Activated T-helper 2 cell treated with anti-CD3 and anti-CD28 coated beads, Interferon-gamma antibody, Interleukin-2, Interleukin-4, amounts not matched to agents 10 μg/mL and 5 μg/mL and 100 μg/mL, durations not matched to agents 14 hours and 24 hours and 36 hours (primary cell): ENCODE measurements at regions not wholly inside any gene's neighbourhood (a gene's known extent, or its start where the extent isn't known, plus 50 kb on each side); places are given as distances from the start of the nearest gene placed in this dataset.
"Not testable (repeated sequence)": the region's sequence is repeated elsewhere in the genome, so short reads cannot be mapped to it uniquely, and the experiment has no call there.

ENCODE experiments used
- DNase-seq: peaks from one replicate; pipeline ENCODE4 v3.0.0; 2021; ENCODE audit warnings: low spot score
- H3K27ac Mint-ChIP-seq: one replicate; pipeline ENCODE4 v1.8.0; 2021; ENCODE audit warnings: mixed read lengths
- H3K27me3 Mint-ChIP-seq: one replicate; pipeline ENCODE4 v1.8.0; 2021; ENCODE audit warnings: low read depth, mixed read lengths
- H3K36me3 Mint-ChIP-seq: one replicate; pipeline ENCODE4 v1.8.0; 2021; ENCODE audit warnings: low read depth, mixed read lengths
- H3K4me1 Mint-ChIP-seq: one replicate; pipeline ENCODE4 v1.8.0; 2021; ENCODE audit warnings: low read depth, mixed read lengths
- H3K4me3 Mint-ChIP-seq: one replicate; pipeline ENCODE4 v1.8.0; 2021; ENCODE audit warnings: low read depth, mild to moderate bottlenecking, moderate library complexity, mixed read lengths
- H3K9me3 Mint-ChIP-seq: one replicate; pipeline ENCODE4 v1.8.0; 2021; ENCODE audit warnings: mixed read lengths
- intact Hi-C: fragments of 100-400 bp; cut with micrococcal nuclease; formaldehyde crosslinking; loops from one replicate; pipeline ENCODE4 v1.15.1; 2023

- no peaks in the 10 kb centered on the region for H3K27me3 Mint-ChIP-seq
- intact Hi-C loops, result no loop called here
- no peaks in the 10 kb centered on the region for H3K36me3 Mint-ChIP-seq
- no peaks in the 10 kb centered on the region for H3K4me1 Mint-ChIP-seq
- H3K27ac Mint-ChIP-seq, result no peak overlapping the region
- no peaks in the 10 kb centered on the region for H3K9me3 Mint-ChIP-seq
- no peak for DNase-seq
- H3K4me3 Mint-ChIP-seq, result no peak overlapping the region
These were observed 141.6 kb upstream of the ARHGEF26 start for GRCh38 chr3:153979418-153980251.

- H3K36me3 Mint-ChIP-seq, result no peaks in the 10 kb centered on the region
These were observed 141.0 kb upstream of the ARHGEF26 start for GRCh38 chr3:153980252-153980590.

GRCh38 chr3:153997364-153997763 is 123.8 kb upstream of the ARHGEF26 start:
- H3K4me1 Mint-ChIP-seq, intact Hi-C loops: not testable (repeated sequence)

More at GRCh38 chr3:153980252-153980590, 141.0 kb upstream of the ARHGEF26 start:
- H3K27ac Mint-ChIP-seq, result no peak overlapping the region
- H3K27me3 Mint-ChIP-seq, result no peaks in the 10 kb centered on the region
- no peak for DNase-seq
- intact Hi-C loops, result no loop called here
- H3K4me3 Mint-ChIP-seq, result no peak overlapping the region
- no peaks in the 10 kb centered on the region for H3K9me3 Mint-ChIP-seq
- no peaks in the 10 kb centered on the region for H3K4me1 Mint-ChIP-seq

GRCh38 chr3:154003649-154004048 is 117.5 kb upstream of the ARHGEF26 start:
- H3K27ac Mint-ChIP-seq, result no peak overlapping the region
- no peaks in the 10 kb centered on the region for H3K9me3 Mint-ChIP-seq
- H3K4me1 Mint-ChIP-seq, result no peaks in the 10 kb centered on the region
- H3K36me3 Mint-ChIP-seq, result no peaks in the 10 kb centered on the region
- H3K4me3 Mint-ChIP-seq, result no peak overlapping the region
- no peak for DNase-seq
- peaks cover 2% of the 10 kb centered on the region for H3K27me3 Mint-ChIP-seq
- intact Hi-C loops, result no loop called here

More at GRCh38 chr3:153997364-153997763, 123.8 kb upstream of the ARHGEF26 start:
- H3K36me3 Mint-ChIP-seq, H3K9me3 Mint-ChIP-seq, H3K27me3 Mint-ChIP-seq, H3K27ac Mint-ChIP-seq, DNase-seq, H3K4me3 Mint-ChIP-seq: not testable (repeated sequence)

- intact Hi-C loops, result loop anchor here (10.0 kb wide), 1 partner anchor 986 kb away; no protein-coding TSS in a partner anchor
- no peak for DNase-seq
- Mint-ChIP-seq H3K27me3 (peaks cover 2% of the 10 kb centered on the region), H3K9me3 (no peaks in the 10 kb centered on the region), H3K4me1 (no peaks in the 10 kb centered on the region), H3K4me3 (no peak overlapping the region), H3K36me3 (no peaks in the 10 kb centered on the region), H3K27ac (no peak overlapping the region)
These were observed 110.2 kb upstream of the ARHGEF26 start for GRCh38 chr3:154011036-154011435.

- Mint-ChIP-seq H3K4me3 (no peak overlapping the region), H3K27me3 (no peaks in the 10 kb centered on the region)
- intact Hi-C loops, result loop anchor here (10.0 kb wide), 1 partner anchor 989 kb away; no protein-coding TSS in a partner anchor
These were observed 107.5 kb upstream of the ARHGEF26 start for GRCh38 chr3:154013736-154014135.

GRCh38 chr3:154015307-154015706 is 105.9 kb upstream of the ARHGEF26 start:
- H3K4me1 Mint-ChIP-seq, result no peaks in the 10 kb centered on the region
- no peak overlapping the region for H3K27ac Mint-ChIP-seq
- no peak overlapping the region for H3K4me3 Mint-ChIP-seq
- no peak for DNase-seq
- H3K9me3 Mint-ChIP-seq, result no peaks in the 10 kb centered on the region
- H3K27me3 Mint-ChIP-seq, result no peaks in the 10 kb centered on the region
- intact Hi-C loops, result loop anchor here (10.0 kb wide), 1 partner anchor 991 kb away; no protein-coding TSS in a partner anchor
- no peaks in the 10 kb centered on the region for H3K36me3 Mint-ChIP-seq

More at GRCh38 chr3:154013736-154014135, 107.5 kb upstream of the ARHGEF26 start:
- Mint-ChIP-seq H3K36me3 (no peaks in the 10 kb centered on the region), H3K4me1 (no peaks in the 10 kb centered on the region), H3K27ac (no peak overlapping the region), H3K9me3 (no peaks in the 10 kb centered on the region)
- DNase-seq, result no peak

- Mint-ChIP-seq H3K4me1 (no peaks in the 10 kb centered on the region), H3K27me3 (no peaks in the 10 kb centered on the region), H3K27ac (no peak overlapping the region), H3K9me3 (no peaks in the 10 kb centered on the region), H3K4me3 (no peak overlapping the region), H3K36me3 (no peaks in the 10 kb centered on the region)
- intact Hi-C loops, result loop anchor here (10.0 kb wide), 1 partner anchor 993 kb away; no protein-coding TSS in a partner anchor
- DNase-seq, result peak; percentile 9
These were observed 103.0 kb upstream of the ARHGEF26 start for GRCh38 chr3:154018100-154018696.

GRCh38 chr3:154022606-154023005 is 98.6 kb upstream of the ARHGEF26 start:
- Mint-ChIP-seq H3K36me3 (no peaks in the 10 kb centered on the region), H3K27ac (no peak overlapping the region), H3K27me3 (no peaks in the 10 kb centered on the region), H3K4me3 (no peak overlapping the region), H3K4me1 (no peaks in the 10 kb centered on the region), H3K9me3 (no peaks in the 10 kb centered on the region)
- no peak for DNase-seq
- intact Hi-C loops, result no loop called here

- intact Hi-C loops, result no loop called here
- H3K27ac Mint-ChIP-seq, result no peak overlapping the region
These were observed 98.0 kb upstream of the ARHGEF26 start for GRCh38 chr3:154023148-154023547.

GRCh38 chr3:154025007-154025406 is 96.2 kb upstream of the ARHGEF26 start:
- DNase-seq, result no peak
- no peak overlapping the region for H3K4me3 Mint-ChIP-seq
- no peak overlapping the region for H3K27ac Mint-ChIP-seq
- intact Hi-C loops, result no loop called here
- no peaks in the 10 kb centered on the region for H3K9me3 Mint-ChIP-seq
- H3K4me1 Mint-ChIP-seq, result no peaks in the 10 kb centered on the region
- H3K27me3 Mint-ChIP-seq, result no peaks in the 10 kb centered on the region
- no peaks in the 10 kb centered on the region for H3K36me3 Mint-ChIP-seq

More at GRCh38 chr3:154023148-154023547, 98.0 kb upstream of the ARHGEF26 start:
- H3K9me3 Mint-ChIP-seq, result no peaks in the 10 kb centered on the region
- no peaks in the 10 kb centered on the region for H3K4me1 Mint-ChIP-seq
- no peak for DNase-seq
- H3K36me3 Mint-ChIP-seq, result no peaks in the 10 kb centered on the region
- H3K4me3 Mint-ChIP-seq, result no peak overlapping the region
- H3K27me3 Mint-ChIP-seq, result no peaks in the 10 kb centered on the region

- no peaks in the 10 kb centered on the region for H3K27me3 Mint-ChIP-seq
- H3K27ac Mint-ChIP-seq, result no peak overlapping the region
- intact Hi-C loops, result no loop called here
- H3K4me1 Mint-ChIP-seq, result no peaks in the 10 kb centered on the region
- DNase-seq, result no peak
- no peaks in the 10 kb centered on the region for H3K9me3 Mint-ChIP-seq
- no peaks in the 10 kb centered on the region for H3K36me3 Mint-ChIP-seq
- H3K4me3 Mint-ChIP-seq, result no peak overlapping the region
These were observed 91.3 kb upstream of the ARHGEF26 start for GRCh38 chr3:154029926-154030325.

GRCh38 chr3:154034797-154035330 is 86.3 kb upstream of the ARHGEF26 start:
- H3K9me3 Mint-ChIP-seq, result no peaks in the 10 kb centered on the region
- H3K27me3 Mint-ChIP-seq, result no peaks in the 10 kb centered on the region
- H3K4me3 Mint-ChIP-seq, result no peak overlapping the region
- H3K4me1 Mint-ChIP-seq, result no peaks in the 10 kb centered on the region
- DNase-seq, result no peak
- no peaks in the 10 kb centered on the region for H3K36me3 Mint-ChIP-seq
- H3K27ac Mint-ChIP-seq, result no peak overlapping the region
- intact Hi-C loops, result no loop called here
